Panc1 (cell line): ENCODE measurements at regions not wholly inside any gene's neighbourhood (a gene's known extent, or its start where the extent isn't known, plus 50 kb on each side); places are given as distances from the start of the nearest gene placed in this dataset.

Source experiments
- ATAC-seq: fragments of 200-7000 bp; cut with Tn5 transposase; 2 replicates; pipeline ENCODE4 v1.9.1; 2020; ENCODE audit warnings: mild to moderate bottlenecking, moderate library complexity
- BruUV-seq: library from RNA; stranded (reverse); fragments of 400-500 nt; replicated peaks from 2 replicates; lab custom pipeline; 2021; lab: Mats Ljungman, UMichigan
- CTCF ChIA-PET: fragments of 300-600 bp; sonication (Branson Sonifier 250); formaldehyde crosslinking; loops from one replicate; lab custom pipeline; 2022; ENCODE audit warnings: antibody characterized with exemption; lab: Charles Lee
- POLR2A ChIA-PET: fragments of 300-600 bp; sonication (Branson Sonifier 250); formaldehyde crosslinking; loops from one replicate; lab custom pipeline; 2022; ENCODE audit warnings: antibody characterized with exemption; lab: Charles Lee
- DNase-seq: peaks from one replicate; pipeline ENCODE4 v3.0.0-alpha.2; 2010; ENCODE audit warnings: low read depth, low spot score
- H3K27ac ChIP-seq: 2 replicates; pipeline ENCODE4 v1.5.1; 2011; ENCODE audit warnings: mild to moderate bottlenecking, low read length, inconsistent platforms
- H3K27me3 ChIP-seq: fragments of 200-500 bp; sonication (Bioruptor generic); 2 replicates; pipeline ENCODE4 v1.6.0; 2014; ENCODE audit warnings: low read length, inconsistent platforms; ENCODE audit not compliant: control insufficient read depth, insufficient read depth
- H3K36me3 ChIP-seq: fragments of 200-500 bp; sonication (Bioruptor generic); 2 replicates; pipeline ENCODE4 v1.5.1; 2014; ENCODE audit warnings: inconsistent platforms, mild to moderate bottlenecking, low read length, moderate library complexity; ENCODE audit not compliant: control insufficient read depth, insufficient read depth
- H3K4me1 ChIP-seq: 2 replicates; pipeline ENCODE4 v1.5.1; 2011; ENCODE audit warnings: inconsistent platforms, mild to moderate bottlenecking, low read length, moderate library complexity; ENCODE audit not compliant: control insufficient read depth, insufficient read depth
- H3K4me3 ChIP-seq, 2 experiments: 2 replicates each; pipeline ENCODE4 v1.5.1; 2011 to 2012; ENCODE audit warnings: low read depth in 2 of 2, low read length in 2 of 2, mild to moderate bottlenecking in 2 of 2, inconsistent platforms in 1 of 2, moderate library complexity in 1 of 2
- H3K9me3 ChIP-seq: fragments of 200-500 bp; sonication (Bioruptor generic); 2 replicates; pipeline ENCODE4 v1.5.1; 2014; ENCODE audit warnings: low read depth, mild to moderate bottlenecking, inconsistent platforms, low read length, moderate library complexity; ENCODE audit not compliant: control insufficient read depth, insufficient read depth
- CTCF ChIP-seq: fragments of 450-650 bp; IDR thresholded peaks from 2 replicates; pipeline ENCODE4 v1.5.1; 2017; ENCODE audit warnings: mild to moderate bottlenecking
- POLR2AphosphoS5 ChIP-seq: IDR thresholded peaks from 2 replicates; pipeline ENCODE4 v1.6.1; 2012; ENCODE audit warnings: mild to moderate bottlenecking, low read depth, low read length, moderate library complexity
- REST ChIP-seq, 2 experiments: IDR thresholded peaks; 2 replicates each; pipeline ENCODE4 v1.6.1; 2011 to 2012; ENCODE audit warnings: low read depth in 2 of 2, control low read depth in 1 of 2, low read length in 1 of 2, mild to moderate bottlenecking in 1 of 2, moderate library complexity in 1 of 2; ENCODE audit not compliant: insufficient read depth in 1 of 2
- SIN3A ChIP-seq: IDR thresholded peaks from 2 replicates; pipeline ENCODE4 v1.6.1; 2012; ENCODE audit warnings: low read depth, mild to moderate bottlenecking, low read length, moderate library complexity, borderline replicate concordance; ENCODE audit not compliant: insufficient read depth
- TCF7L2 ChIP-seq: IDR thresholded peaks from 2 replicates; pipeline ENCODE4 v1.6.1; 2011; ENCODE audit warnings: mild to moderate bottlenecking, low read depth, low read length, inconsistent platforms
- in situ Hi-C: cut with HindIII; loops from 2 replicates; pipeline ENCODE4 v1.10.0; 2016; ENCODE audit warnings: low sequenced_read_pairs, low pct_unique_long_range_greater_than_20kb
- intact Hi-C: fragments of 100-400 bp; cut with micrococcal nuclease; formaldehyde crosslinking; loops from one replicate; pipeline ENCODE4 v1.10.0; 2022; ENCODE audit not compliant: unreplicated experiment

GRCh38 chr3:127137757-127138536 lies 55.0 kb upstream of the PRR23E start:
- BruUV-seq, result no TSS peak

More at GRCh38 chr3:127137757-127138536, 55.0 kb upstream of the PRR23E start:
- no peak for ATAC-seq
- peaks cover 6% of the 10 kb centered on the region; the same call in 1 of the 2 replicates for H3K4me1 ChIP-seq
- no peak overlapping the region for H3K4me3 ChIP-seq
- in situ Hi-C loops (no loop called here), intact Hi-C loops (no loop called here)
- peaks cover 13% of the 10 kb centered on the region; the same call in 1 of the 2 replicates for H3K27me3 ChIP-seq
- ChIA-PET CTCF (no interaction called here), POLR2A (no interaction called here)
- H3K36me3 ChIP-seq, result no peaks in the 10 kb centered on the region
- TF ChIP-seq POLR2AphosphoS5 (no peak), CTCF (no peak), SIN3A (no peak), REST (IDR thresholded peaks at IDR 0.05; ENCODE audit: insufficient read depth in 1 of 2, low read depth in 2 of 2, low read length in 1 of 2) (no peak), TCF7L2 (no peak)
- no peaks in the 10 kb centered on the region for H3K9me3 ChIP-seq
- DNase-seq, result no peak
- no peak overlapping the region for H3K27ac ChIP-seq
